Transverse colon (tissue), 4 donors: ENCODE measurements at regions not wholly inside any gene's neighbourhood (a gene's known extent, or its start where the extent isn't known, plus 50 kb on each side); places are given as distances from the start of the nearest gene placed in this dataset.

ENCODE experiments used
- DNase-seq: peaks from one replicate; pipeline ENCODE4 v3.0.0-alpha.2; 2019
- H3K27ac ChIP-seq, 4 donors: fragments of 200-600 bp; sonication (generic); 2 replicates each; pipeline ENCODE4 v1.5.1; 2016 to 2018; ENCODE audit warnings: inconsistent platforms in 4 of 4
- H3K27me3 ChIP-seq: fragments of 200-600 bp; sonication (generic); 2 replicates; pipeline ENCODE4 v1.5.1; 2017; ENCODE audit warnings: inconsistent platforms
- H3K36me3 ChIP-seq, 4 donors: fragments of 200-600 bp; sonication (generic); 2 replicates each; pipeline ENCODE4 v1.5.1; 2017 to 2019; ENCODE audit warnings: inconsistent platforms in 4 of 4
- H3K4me1 ChIP-seq, 4 donors: fragments of 200-600 bp; sonication (generic); 2 replicates each; pipeline ENCODE4 v1.5.1; 2017 to 2020; ENCODE audit warnings: inconsistent platforms in 4 of 4
- H3K4me3 ChIP-seq, 4 donors: fragments of 200-600 bp; sonication (generic); 1 replicate in 1 of 4; 2 replicates in 3 of 4; pipeline versions ENCODE4 v1.5.1 to v1.6.1; 2017 to 2019; ENCODE audit warnings: inconsistent platforms in 4 of 4
- H3K9me3 ChIP-seq, 2 donors: fragments of 200-600 bp; sonication (generic); 2 replicates each; pipeline ENCODE4 v1.5.1; 2017 to 2019; ENCODE audit warnings: inconsistent platforms in 2 of 2
- EP300 ChIP-seq: sonication (generic); formaldehyde crosslinking; IDR thresholded peaks from one replicate; pipeline ENCODE4 v1.6.1; 2017; ENCODE audit warnings: antibody characterized with exemption, low read depth
- POLR2A ChIP-seq: fragments of 450-650 bp; IDR thresholded peaks from one replicate; pipeline ENCODE4 v1.6.1; 2016; ENCODE audit warnings: antibody characterized with exemption, mild to moderate bottlenecking, moderate library complexity
- POLR2AphosphoS5 ChIP-seq, 3 donors: sonication (generic); formaldehyde crosslinking; IDR thresholded peaks; one replicate each; pipeline ENCODE4 v1.6.1; 2016; ENCODE audit warnings: antibody characterized with exemption in 3 of 3
- WGBS, 2 donors: methylation state at CpG; one replicate each; pipeline ENCODE4 v1.1.5; 2018; ENCODE audit warnings: low coverage in 1 of 2; 5-methylcytosine and 5-hydroxymethylcytosine counted together
- in situ Hi-C, 4 donors: fragments of 200-750 bp; cut with MboI; loops; one replicate each; pipeline versions ENCODE4 v1.15.0 to v1.15.1; 2017; ENCODE audit warnings: low sequenced_read_pairs in 3 of 4, low pct_ligation_motif_present in 1 of 4, low pct_unique_long_range_greater_than_20kb in 1 of 4
- intact Hi-C: fragments of 100-400 bp; cut with DNase I; formaldehyde crosslinking; loops from one replicate; pipeline ENCODE4 v1.15.1; 2023; ENCODE audit warnings: low total_unique reads
- TF ChIP-seq, protein P1 (sequence below), 5 experiments: fragments of 200-600 bp in 3 of 5; fragments of 450-650 bp in 2 of 5; sonication (generic) in 3 of 5; IDR thresholded peaks; 1 replicate in 2 of 5; 2 replicates in 3 of 5; pipeline ENCODE4 v1.5.1; 2016 to 2017; ENCODE audit warnings: antibody characterized with exemption in 5 of 5, inconsistent platforms in 3 of 5, mild to moderate bottlenecking in 2 of 5, moderate library complexity in 1 of 5

DNA sequence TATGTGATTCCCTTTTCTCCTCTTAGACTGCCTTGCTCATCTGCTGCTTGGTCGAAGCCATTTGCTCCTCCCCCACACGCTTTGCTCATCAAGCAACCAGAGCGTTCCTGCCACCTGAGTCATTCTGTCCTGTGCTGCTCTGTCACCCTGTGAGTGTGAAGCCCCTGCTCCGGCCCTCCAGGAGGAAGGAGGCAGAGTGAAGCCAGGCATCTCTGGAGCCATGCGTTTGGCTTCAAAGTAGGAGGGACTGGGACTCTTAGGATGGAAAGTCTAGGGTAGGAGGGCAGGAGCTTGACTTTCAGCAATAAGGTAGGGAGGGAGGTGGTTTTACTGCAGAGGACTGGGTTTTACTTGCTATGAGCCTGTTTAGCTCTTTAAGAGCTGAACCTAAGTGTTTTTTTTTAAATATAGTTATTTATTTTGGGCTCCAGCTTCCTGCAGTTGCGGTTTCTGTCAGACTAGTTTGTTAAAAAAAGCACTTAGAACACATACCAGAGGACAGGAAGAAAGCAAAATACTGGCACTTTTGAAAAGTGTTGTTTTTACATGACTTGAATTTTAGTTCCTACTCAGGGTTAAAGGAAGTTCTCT is 63.6 kb downstream of the SPINK2 start:
- in situ Hi-C loops, result no loop called here
- Histone ChIP-seq H3K27me3 (no peaks in the 10 kb centered on the region), H3K4me3 (no peak overlapping the region), H3K27ac (peak overlapping the region; percentile 55 to 79 (median 66)), H3K36me3 (no peaks in the 10 kb centered on the region), H3K4me1 (peaks cover 0 to 24% (median 8%) of the 10 kb centered on the region in 4 donors), H3K9me3 (no peaks in the 10 kb centered on the region)
- no peak for TF ChIP-seq POLR2A
- TF ChIP-seq POLR2AphosphoS5 (IDR thresholded peaks at IDR 0.05), result no peak
- TF ChIP-seq, protein P1, sequence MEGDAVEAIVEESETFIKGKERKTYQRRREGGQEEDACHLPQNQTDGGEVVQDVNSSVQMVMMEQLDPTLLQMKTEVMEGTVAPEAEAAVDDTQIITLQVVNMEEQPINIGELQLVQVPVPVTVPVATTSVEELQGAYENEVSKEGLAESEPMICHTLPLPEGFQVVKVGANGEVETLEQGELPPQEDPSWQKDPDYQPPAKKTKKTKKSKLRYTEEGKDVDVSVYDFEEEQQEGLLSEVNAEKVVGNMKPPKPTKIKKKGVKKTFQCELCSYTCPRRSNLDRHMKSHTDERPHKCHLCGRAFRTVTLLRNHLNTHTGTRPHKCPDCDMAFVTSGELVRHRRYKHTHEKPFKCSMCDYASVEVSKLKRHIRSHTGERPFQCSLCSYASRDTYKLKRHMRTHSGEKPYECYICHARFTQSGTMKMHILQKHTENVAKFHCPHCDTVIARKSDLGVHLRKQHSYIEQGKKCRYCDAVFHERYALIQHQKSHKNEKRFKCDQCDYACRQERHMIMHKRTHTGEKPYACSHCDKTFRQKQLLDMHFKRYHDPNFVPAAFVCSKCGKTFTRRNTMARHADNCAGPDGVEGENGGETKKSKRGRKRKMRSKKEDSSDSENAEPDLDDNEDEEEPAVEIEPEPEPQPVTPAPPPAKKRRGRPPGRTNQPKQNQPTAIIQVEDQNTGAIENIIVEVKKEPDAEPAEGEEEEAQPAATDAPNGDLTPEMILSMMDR (IDR thresholded peaks at IDR 0.05), result no peak
- TF ChIP-seq EP300, result no peak
- 33 to 39% methylated on average over 3 to 6 of the region's 6 CpGs for WGBS, 2 donors
- peak; percentile 69 for DNase-seq
- intact Hi-C loops, result no loop called here

DNA sequence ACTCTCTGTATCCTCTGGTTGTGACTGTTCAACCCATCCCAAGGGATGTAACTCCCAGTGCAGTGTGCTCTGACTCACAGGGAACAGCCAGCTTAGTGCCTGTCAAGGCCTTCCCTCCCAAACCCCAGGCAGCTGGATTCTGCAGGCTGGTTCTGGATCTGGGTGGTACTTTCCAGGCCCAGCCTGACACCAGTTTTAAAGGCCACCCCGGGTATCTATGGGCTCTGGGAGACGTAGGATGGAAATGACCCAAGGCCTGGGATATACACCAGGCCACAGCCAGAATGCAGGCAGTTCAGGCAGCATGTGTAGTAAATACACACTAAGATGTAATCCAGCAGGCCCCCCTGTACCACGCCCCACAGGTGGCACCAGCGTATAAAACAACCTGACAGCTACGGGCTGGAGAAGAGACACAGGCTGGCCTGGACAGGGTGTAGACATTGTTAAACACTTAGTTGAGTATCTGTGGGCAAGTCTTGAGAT is 64.2 kb downstream of the SPINK2 start:
- TF ChIP-seq EP300 (peak; percentile 76), POLR2AphosphoS5 (IDR thresholded peaks at IDR 0.05) (peak; percentile 45 to 91 (median 68)), POLR2A (no peak)
- no peak overlapping the region for H3K4me3 ChIP-seq
- in situ Hi-C loops (no loop called here), intact Hi-C loops (no loop called here)
- H3K4me1 ChIP-seq, result peaks cover 0 to 27% (median 8%) of the 10 kb centered on the region in 4 donors
- peak overlapping the region; percentile 55 to 79 (median 66) for H3K27ac ChIP-seq
- 42 to 71% methylated on average over 2 to 5 of the region's 5 CpGs for WGBS, 2 donors
- peak; percentile 55 for DNase-seq
- H3K36me3 ChIP-seq, result no peaks in the 10 kb centered on the region
- no peaks in the 10 kb centered on the region for H3K9me3 ChIP-seq
- H3K27me3 ChIP-seq, result no peaks in the 10 kb centered on the region

DNA sequence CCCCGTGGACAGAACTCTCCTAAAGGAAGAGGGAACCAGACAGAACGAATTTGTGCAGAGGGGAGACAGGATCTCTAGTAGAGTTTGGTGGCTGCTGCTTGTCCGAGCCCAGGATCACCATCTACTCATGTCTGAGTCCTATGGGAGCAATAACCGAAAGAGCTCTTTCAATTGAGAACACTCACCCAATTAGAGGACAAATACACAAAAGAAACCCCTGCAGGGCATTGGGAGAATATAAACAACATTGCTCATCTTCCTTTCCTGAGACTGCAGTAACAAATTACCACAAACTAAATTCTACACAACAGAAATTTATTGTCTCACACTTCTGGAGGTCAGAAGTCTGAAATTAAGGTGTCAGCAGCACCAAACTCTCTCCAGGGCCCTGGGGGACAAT is 65.6 kb downstream of the SPINK2 start:
- Histone ChIP-seq H3K36me3 (no peaks in the 10 kb centered on the region), H3K4me3 (no peak overlapping the region), H3K9me3 (no peaks in the 10 kb centered on the region), H3K27me3 (no peaks in the 10 kb centered on the region), H3K27ac (no peak overlapping the region), H3K4me1 (peaks cover 0 to 27% (median 8%) of the 10 kb centered on the region in 4 donors)
- DNase-seq, result no peak
- no peak for TF ChIP-seq POLR2AphosphoS5 (IDR thresholded peaks at IDR 0.05)
- TF ChIP-seq POLR2A, result no peak
- TF ChIP-seq EP300, result no peak
- TF ChIP-seq, protein P1 (IDR thresholded peaks at IDR 0.05), result no peak
- in situ Hi-C loops, result no loop called here
- WGBS, 2 donors, result 0 to 77% methylated on average over 1 to 4 of the region's 4 CpGs
- intact Hi-C loops, result no loop called here

DNA sequence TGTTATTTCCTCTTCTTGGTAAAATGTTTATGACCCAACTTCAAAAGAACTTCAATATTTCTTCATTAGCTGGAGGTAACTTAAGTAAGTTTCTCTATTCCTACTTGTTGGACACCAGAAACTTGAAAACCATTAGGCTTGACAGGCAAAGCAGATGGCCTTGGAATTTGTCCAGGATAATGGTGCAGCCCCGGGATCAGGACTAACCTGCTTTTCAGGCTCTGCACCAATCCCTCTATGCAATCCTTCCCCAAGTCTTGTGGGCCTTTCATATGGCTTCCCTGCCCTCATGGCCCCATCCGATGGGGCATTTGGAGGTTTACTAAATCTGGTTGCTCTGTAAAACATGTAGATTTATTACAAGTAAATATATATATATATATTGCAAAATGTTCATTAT is 68.5 kb downstream of the SPINK2 start:
- Histone ChIP-seq H3K27me3 (no peaks in the 10 kb centered on the region), H3K4me3 (no peak overlapping the region), H3K27ac (no peak overlapping the region), H3K4me1 (peaks cover 0 to 18% (median 8%) of the 10 kb centered on the region in 4 donors), H3K36me3 (no peaks in the 10 kb centered on the region), H3K9me3 (no peaks in the 10 kb centered on the region)
- no peak for TF ChIP-seq EP300
- peak in 2 of 3 donors; percentile 21 to 49 for TF ChIP-seq POLR2AphosphoS5 (IDR thresholded peaks at IDR 0.05)
- TF ChIP-seq, protein P1 (IDR thresholded peaks at IDR 0.05), result no peak
- peak; percentile 63 for DNase-seq
- intact Hi-C loops, result no loop called here
- WGBS, 2 donors, result 17 to 37% methylated on average over 2 of the region's 2 CpGs
- in situ Hi-C loops, result no loop called here

DNA sequence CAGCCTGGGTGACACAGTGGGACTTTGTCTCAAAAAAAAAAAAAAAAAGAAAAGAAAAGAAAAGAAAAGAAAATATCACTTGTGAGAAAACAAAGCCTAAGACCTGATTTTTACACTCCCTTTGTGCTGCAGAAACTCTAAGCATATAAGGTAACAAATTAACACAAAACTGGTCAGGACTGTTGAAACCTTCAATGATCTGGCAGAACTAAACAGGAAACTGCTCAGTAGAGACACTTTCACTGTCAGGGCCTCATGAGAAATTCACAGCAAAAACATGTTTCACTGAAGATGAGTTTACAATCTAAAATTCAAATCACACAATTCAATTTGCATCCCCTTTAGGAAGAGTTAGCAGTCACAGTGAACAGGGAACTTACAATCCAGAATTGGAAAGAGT is 69.1 kb upstream of the HOPX start:
- H3K27ac ChIP-seq, result no peak overlapping the region
- H3K36me3 ChIP-seq, result no peaks in the 10 kb centered on the region
- H3K9me3 ChIP-seq, result no peaks in the 10 kb centered on the region
- in situ Hi-C loops (no loop called here), intact Hi-C loops (no loop called here)
- H3K4me3 ChIP-seq, result no peak overlapping the region
- H3K27me3 ChIP-seq, result no peaks in the 10 kb centered on the region
- TF ChIP-seq POLR2A, result no peak
- no peak for TF ChIP-seq EP300
- TF ChIP-seq POLR2AphosphoS5 (IDR thresholded peaks at IDR 0.05), result no peak
- TF ChIP-seq, protein P1 (IDR thresholded peaks at IDR 0.05), result no peak
- DNase-seq, result no peak
- H3K4me1 ChIP-seq, result peaks cover 0 to 6% (median 0%) of the 10 kb centered on the region in 4 donors
